HG03521 (cell line): ENCODE measurements at regions not wholly inside any gene's neighbourhood (a gene's known extent, or its start where the extent isn't known, plus 50 kb on each side); places are given as distances from the start of the nearest gene placed in this dataset.
"Not testable (repeated sequence)": the region's sequence is repeated elsewhere in the genome, so short reads cannot be mapped to it uniquely, and the experiment has no call there.

Source experiments
- ATAC-seq: cut with Tn5 transposase; IDR thresholded peaks from one replicate; pipeline ENCODE4 v1.9.1; 2021; ENCODE audit warnings: mild to moderate bottlenecking, moderate library complexity; ENCODE audit not compliant: unreplicated experiment

DNA sequence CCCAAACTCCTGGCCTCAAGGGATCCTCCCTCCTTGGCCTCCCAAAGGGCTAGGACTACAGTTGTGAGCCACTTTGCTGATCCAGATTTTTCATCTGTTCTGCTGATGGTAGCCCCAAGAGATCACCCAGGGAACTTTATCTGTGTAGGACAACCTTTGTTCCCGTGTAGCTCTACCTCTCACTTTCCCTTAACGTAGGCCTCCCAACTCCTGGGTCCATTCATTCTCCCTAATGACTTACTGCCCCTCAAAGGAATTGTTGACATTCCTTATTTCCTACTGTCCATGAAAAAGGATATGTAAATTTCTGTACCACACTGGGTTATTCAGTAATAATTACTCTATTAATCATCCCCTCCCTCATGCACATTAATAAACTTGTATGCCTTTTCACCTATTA, 51.0 kb upstream of the PHF24 start:
- ATAC-seq: no peak

DNA sequence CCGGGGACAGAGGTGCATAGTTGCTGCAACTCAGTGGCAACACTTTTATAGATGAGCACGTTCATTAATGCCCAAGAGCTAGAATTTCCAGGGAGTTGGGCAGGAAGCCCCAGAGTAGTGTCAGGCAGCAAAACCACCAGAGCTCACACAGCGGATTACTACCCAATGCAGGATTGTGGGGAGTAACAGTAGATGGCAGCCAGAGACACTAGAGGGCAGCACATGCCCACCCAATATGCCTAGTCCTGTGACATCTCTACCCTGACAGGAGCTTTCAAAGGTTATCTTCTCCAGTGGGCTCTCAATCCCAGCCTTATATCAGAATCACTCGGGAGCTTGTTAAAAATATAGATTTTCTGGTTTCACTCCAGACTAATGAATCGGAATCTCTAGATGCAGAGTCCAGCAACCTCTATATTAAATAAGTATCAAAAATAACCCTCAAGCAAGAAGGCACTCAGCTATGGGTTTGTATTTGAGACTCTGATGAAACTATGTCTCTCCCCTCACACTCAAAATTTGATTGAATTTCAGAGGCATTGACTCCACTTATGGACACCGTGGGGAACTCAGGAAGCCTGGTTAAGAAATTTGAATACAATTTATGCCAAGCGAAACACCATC, 58.4 kb upstream of the PHF24 start:
- ATAC-seq: peak; percentile 80

DNA sequence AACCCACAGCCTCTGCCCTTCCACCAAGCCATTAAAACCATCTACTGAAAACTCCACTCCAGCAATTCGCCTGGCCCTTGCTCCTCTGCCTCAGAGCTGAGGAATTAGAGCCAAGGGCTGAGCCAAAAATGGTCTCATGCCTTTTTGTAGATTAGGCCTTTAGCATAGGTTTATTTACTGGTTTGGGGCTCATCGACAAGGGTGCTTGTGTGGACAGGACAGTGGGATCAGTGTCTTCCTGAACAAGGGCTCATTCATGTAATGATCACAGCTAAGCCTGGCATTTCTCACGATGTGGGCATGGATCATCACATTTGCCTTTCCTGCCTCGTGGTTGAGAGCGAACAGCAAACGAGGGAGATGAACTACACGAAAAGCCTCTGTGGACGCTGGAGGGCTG, 59.2 kb upstream of the PHF24 start:
- no peak for ATAC-seq

DNA sequence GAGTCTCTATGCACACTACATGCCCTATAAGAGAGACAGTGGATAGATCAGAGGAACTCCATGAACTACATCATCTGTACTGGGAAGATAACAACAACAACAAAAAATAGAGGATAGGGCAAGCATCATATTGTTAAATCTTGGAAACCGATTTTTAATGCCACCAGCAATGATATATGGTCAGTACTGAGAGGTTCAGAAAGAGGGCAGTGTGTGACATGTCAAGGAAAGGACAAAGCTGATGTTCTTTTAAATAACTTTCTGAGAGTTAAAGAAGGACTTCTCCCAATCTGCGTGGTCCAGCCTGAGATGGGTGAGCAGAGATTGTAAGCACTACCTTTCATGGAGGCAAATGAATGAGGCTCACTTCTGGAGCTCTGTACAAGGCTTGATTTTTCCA, 62.0 kb upstream of the PHF24 start:
- ATAC-seq: no peak

DNA sequence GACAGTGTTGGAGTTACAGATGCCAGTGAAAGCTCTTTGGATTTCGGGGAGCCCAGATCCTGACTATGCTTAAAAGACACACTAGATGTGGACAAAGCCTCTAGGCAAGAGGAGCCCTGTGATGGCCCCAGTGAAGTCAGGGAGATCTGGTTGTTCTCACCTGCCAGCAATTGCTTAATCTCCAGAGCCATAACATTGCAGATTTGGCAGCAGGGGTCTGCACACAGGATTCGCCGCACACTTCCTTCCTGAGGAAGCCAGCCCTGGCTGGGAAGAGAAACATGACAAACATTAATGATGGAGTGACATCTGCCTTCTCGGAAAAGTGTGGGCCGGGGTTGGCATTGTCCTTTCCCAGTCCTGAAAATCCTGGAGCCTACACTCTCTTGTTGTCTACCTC, 65.2 kb upstream of the PHF24 start:
- no peak for ATAC-seq

DNA sequence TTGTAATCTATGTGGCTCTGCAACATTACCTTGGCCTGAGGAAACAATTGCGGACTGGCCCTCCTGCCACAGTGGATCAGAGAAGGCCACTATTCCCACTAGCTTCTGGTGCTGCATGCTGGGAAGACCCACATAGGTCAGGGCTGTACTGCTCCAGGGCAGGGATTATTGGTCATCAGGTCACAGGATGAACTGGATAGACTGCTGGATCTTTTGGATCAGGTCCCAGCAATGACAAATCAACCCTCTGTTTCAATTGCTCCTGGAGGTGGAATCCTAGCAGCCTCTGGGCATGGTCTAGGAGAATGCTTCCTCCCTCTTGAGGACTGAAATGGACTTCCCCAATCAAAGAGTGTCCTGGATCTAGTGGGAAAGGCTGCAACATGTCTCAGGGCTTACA, 66.7 kb upstream of the PHF24 start:
- no peak for ATAC-seq

DNA sequence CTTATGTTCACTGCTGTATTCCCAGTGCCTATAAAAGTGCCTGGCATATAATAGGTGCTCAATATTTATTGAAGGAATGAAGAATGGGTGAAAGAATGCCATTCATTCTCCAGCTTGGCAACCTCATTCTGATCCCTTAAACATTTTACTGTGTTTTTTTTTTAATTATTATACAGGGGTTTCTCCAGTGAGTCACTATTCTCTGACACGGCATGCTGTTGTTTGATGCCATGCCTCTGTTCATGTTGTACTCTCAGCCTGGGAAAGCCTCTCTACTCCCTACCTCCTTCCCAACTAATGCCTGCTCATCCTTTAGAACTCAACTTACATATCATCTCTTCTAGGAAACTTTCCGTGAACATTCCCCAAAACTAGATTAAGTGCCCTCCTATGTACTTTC, 70.2 kb upstream of the PHF24 start:
- ATAC-seq: no peak

DNA sequence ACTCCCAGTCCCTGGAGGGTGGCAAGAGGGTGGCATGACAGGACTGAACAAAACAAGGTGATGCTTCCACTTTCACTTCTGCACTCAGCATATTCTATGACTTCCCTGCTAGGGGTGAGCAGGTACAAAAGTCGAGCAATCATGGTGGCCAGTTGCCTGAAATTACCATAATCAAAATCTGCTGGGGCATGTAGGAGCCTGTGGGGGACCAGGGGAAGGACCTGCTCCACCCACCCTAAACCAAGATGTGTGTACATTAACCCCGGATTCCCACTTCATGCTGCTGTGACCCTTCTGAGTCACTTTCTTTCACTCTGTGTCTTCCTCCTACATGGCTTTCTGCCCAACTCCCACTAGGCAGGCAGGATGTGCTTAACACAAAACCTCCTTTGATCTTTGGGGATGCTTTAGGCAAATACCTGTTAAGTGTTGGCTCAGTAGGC, 73.3 kb upstream of the PHF24 start:
- no peak for ATAC-seq

DNA sequence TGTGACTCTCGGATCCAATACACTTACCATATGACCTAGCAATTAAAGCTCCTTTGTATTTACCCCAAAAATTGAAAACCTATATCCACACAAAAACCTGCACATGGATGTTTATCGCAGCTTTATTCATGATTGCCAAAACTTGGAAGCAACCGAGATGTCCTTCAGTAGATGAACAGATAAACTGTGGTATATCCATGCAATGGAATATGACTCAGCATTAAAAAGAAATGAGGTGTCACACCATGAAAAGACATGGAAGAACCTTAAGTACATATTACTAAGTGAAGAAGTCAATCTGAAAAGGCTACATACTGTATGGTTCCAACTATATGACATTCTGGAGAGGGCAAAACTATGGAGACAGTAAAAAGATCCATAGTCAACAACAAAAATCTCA, 82.0 kb upstream of the PHF24 start:
- ATAC-seq: no peak

DNA sequence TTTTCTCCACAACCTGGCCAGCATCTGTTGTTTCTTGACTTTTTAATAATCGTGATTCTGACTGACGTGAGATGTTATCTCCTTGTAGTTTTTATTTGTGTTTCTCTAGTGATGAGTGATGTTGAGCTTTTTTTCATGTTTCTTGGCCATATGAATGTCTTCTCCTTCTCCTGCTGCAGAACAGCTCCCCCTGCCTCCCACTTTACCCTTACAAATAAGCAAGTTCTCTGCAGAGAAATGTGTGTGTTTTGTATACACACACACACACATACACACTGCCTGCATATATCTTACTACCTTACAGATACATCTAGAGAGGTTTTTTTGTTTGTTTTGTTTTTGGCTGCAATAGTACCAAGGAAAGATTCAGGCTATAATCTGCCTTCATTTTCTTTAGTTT, 88.7 kb upstream of the PHF24 start:
- ATAC-seq: no peak

DNA sequence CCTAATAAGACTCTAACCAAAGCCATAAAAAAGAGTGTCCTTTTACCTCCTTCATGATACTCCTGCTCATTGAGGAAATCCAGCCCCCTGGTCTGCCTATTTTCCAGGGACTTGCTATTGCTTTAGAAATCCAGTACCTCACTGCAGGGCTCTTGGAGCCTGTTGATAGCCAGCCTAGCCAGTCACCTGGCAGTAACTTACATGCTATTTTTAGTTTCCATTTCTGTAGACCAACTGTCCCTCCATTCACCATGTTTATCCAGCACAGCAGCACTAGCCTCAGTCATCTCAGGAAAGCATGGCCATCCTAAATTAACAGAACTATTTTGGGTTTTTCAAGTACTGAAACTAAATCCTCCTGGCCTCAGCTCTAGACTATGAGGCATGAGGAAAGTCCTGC, 91.5 kb upstream of the PHF24 start:
- no peak for ATAC-seq

DNA sequence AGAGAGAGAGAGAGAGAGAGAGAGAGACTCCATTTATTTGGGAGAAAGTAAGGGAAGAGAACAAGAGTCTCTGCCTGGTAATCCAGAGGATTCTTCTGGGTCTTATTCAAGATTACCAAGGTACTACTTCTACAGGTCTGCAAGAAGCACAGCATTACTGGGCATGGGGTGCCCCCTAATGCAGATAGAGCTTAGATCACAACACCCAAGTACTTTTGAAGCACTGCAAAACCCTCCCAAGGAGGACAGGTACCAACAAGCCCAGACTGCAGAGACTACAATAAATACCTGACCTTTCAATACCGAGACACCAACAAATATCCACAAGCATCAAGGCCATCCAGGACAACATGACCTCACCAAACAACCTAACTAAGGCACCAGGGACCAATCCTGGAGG, 94.7 kb upstream of the PHF24 start:
- no peak for ATAC-seq

DNA sequence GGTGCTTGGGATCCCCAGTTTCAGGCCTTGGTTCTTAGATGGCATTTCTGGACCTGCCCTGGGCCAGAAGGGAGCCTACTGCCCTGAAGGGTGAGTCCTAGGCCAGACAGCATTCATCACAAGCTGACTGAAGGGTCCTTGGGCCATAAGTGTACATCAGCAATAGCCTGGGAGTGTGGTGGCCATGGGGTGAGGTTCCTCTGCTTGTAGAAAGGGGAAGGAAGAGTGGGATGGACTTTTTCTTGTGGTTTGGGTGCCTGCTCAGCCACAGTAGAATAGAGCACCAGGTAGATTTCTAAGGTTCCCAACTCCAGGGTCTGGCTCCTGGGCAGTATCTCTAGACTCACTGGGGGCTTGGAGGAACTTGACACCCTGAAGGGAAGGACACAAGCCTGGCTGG, 95.2 kb upstream of the PHF24 start:
- ATAC-seq: no peak

DNA sequence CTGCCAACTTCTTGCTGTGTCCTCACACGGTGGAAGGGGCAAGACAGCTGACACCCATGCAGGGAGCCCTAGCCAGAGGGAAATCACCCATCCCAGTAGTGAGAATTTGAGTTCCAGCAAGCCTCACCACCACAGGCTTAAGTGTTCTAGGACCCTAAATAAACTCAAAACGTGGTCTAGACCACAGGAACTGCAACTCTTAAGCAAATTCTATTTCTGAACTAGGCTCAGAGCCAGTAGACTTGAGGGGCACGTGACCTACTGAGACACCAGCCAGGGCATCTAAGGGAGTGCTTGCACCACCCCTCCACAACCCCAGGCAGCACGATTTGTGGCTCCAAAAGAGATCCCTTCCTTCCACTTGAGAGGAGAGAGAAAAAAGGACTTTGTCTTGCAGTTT, 96.0 kb upstream of the PHF24 start:
- ATAC-seq: no peak

DNA sequence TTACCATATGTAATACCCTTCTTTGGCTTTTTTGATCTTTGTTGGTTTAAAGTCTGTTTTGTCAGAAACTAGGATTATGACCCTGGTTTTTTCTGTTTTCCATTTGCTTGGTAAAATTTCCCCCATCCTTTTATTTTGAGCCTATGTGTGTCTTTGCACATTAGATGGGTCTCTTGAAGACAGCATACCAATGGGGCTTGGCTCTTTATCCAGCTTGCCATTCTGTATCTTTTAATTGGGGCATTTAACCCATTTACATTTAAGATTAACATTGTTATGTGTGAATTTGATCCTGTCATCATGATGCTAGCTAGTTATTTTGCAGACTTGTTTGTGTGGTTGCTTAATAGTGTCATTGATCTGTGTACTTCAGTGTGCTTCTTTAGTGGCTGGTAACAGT, 103.1 kb upstream of the PHF24 start:
- not testable (repeated sequence) for ATAC-seq

DNA sequence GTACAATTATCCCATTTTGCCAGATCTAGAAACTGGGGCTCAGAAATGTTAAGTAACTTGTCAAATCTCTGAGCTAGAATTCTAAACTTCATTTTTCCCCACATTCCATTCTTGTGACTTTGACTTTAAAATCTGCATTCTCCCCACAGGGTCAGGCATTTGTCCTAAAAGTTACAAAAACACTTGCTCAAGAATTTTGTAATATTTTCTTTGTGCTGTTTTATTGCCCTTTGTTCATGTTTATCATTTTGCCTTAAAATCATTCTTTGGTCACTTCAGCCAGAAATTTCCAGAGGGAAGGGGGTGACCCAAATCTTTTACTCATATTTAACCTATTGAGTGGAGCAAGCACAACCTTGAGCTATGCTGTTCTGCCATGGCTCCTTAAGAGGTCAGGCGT, 120.1 kb upstream of the CCL21 start:
- no peak for ATAC-seq

DNA sequence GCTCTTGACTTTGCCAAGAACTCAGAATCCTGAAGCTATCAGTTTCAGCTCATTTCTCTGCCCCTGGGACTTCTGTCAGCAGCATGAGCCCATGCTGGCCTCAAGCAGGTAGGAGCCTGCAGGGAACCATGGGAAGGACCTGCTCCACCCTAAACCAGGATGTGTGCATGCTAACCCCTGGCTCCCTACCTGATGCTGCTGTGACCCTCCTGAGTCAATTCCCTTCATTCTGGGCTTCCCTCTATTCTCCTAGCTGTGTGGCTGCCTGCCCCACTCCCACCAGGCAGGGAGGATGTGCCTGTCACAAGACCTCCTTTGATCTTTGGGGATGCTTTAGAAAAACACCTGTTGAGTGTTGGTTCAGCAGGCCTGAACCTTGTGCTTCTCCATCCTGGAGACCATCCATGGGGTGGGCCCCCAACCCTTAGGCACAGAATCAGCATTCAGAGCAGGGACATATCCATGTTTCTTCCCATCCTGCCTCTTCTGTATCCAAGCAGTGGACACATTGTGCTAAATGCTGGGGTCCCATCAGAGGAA, 117.1 kb upstream of the CCL21 start:
- ATAC-seq: no peak

DNA sequence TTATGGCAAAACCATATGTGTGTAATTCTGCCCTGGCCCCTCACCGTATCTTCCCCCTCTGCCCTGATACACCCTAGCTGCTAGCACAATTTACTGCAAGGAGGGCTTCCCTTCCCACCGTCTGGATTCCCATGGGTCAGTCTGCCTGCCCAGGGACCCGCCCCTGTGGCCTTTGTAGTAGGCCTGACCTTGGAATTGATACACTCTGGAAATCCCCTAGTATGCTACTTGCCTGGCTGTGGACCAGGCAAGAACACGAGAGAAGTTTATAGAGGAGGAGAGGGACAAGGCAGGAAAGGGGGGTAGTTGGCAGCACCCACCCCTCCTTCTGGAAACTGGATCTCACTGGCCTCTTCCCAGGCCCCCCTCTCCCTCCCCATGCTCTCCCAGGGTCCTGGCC, 115.8 kb upstream of the CCL21 start:
- no peak for ATAC-seq

DNA sequence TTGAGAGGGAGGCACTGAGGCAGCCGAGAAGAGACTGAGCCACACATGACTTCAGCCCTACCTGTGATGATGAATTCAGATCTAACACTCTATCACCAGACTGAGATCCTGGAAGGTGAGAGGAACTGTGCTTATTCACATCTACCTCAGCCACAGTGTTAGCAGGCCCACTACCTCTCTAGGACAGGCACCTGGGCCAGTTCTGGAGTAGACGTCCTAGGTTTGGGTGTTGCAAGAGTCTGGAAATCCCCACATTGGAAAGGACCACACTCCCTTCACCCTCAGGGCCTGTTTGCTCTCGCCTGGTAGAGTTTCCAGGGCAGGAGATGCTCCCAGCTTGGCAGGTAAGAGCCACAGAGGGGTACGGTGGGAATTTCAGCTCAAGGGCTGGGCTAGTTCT, 113.8 kb upstream of the CCL21 start:
- ATAC-seq: no peak

DNA sequence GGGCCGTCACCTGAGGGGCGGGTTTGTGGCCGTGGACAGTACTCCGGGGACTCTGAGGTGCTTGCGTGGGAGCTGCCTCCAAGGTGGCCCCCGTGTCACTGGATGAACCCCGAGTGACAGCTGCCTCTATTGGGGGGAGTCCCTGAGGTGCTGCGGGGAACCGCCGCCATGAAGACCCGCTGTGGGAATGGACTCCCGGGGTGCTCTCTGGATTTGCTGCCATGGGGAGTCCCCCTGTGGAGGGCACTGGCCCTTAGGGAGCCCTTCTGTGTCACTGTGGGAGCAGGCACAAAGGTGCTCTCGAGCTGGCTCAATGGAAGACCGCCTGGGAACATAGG, 100.2 kb upstream of the CCL21 start:
- no peak for ATAC-seq

DNA sequence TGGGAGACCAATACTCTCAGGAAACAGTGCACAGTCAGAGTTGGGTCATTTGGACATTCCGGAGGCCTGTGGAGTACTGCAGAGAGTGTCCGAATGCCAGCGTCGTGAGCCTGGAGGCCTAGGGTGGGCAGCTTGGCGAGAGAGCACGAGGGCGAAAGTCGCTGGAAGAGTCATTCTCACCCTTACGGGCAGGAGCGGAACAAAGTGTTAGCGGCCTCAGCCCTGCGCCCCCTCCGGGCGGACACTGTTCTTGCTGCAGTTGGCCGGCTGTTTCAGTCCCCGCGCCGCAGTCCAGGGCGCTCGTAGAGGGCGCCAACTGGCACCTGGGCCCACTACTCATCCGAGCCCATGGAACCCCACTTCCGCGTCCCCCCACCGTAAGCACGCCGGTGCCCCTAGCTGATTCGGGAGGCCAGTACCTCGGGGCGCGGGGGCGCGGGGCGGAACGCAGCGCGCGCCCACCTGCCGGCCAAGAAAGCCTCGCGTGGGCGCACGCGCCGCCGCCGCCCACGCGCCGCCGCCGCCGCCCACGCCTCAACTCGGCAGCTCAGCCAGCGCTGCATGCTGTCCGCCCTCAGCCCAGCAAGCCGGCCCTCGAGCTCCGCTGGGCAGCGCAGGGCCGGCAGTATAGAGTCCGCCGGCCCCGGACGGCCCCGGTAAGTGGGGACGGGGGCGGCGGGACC, 99.7 kb upstream of the CCL21 start:
- ATAC-seq: no peak

DNA sequence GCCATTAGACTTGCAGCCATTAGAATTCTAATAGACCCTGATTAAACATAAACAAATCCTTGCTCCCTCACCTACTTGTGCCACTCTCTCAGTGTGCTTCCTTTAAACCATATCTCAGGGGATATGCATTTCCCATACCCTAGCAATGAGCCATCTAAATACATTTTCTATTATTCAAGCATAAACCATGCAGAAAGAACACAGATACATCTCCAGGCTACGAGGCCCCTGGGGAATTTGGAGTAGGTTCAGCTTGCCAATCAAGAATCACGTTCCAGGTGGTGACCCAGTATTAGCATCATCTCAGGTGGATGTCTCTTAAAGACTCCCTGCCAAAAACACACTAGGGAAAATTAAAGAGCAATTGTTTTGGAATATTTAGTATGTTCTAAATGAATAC, 93.0 kb upstream of the CCL21 start:
- no peak for ATAC-seq

DNA sequence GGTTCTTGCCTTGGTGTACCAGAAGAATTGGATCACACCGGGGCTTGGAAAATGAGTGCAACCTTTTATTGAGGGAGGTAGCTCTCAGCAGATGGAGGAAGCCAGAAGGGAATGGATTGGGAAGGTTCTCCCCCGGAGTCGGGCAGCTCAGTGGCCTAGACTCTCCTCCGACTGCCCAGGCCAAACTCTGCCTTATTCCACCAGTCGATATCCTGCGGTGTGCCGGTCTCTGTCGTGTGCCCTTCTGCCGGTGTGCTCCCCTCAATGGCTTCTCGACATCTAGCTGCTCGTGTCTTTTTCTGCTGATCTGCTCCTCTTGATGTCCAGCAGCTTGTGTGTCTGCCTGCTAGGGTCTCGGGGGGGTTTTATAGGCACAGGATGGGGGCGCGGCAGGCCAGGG, 87.4 kb upstream of the CCL21 start:
- no peak for ATAC-seq
